HL-60 (cell line): ENCODE measurements at regions not wholly inside any gene's neighbourhood (a gene's known extent, or its start where the extent isn't known, plus 50 kb on each side); places are given as distances from the start of the nearest gene placed in this dataset.

Experiments used
- DNase-seq, 2 experiments: peaks; one replicate each; pipeline ENCODE4 v3.0.0-alpha.2; 2010 to 2020; ENCODE audit warnings: low read depth in 1 of 2, low spot score in 1 of 2
- H3K27ac ChIP-seq: fragments of 250-450 bp; sonication (Bioruptor Pico); replicated peaks from 2 replicates; pipeline ENCODE4 v1.5.1; 2020; ENCODE audit warnings: mild to moderate bottlenecking, moderate library complexity
- H3K27me3 ChIP-seq: fragments of 250-450 bp; sonication (Bioruptor Pico); 2 replicates; pipeline ENCODE4 v1.5.1; 2021; ENCODE audit warnings: mild to moderate bottlenecking, moderate library complexity; ENCODE audit not compliant: insufficient read depth, poor library complexity, severe bottlenecking
- H3K4me3 ChIP-seq: replicated peaks from 2 replicates; pipeline ENCODE4 v1.5.1; 2011; ENCODE audit warnings: mild to moderate bottlenecking, control low read depth, low read length; ENCODE audit not compliant: insufficient read depth
- GABPA ChIP-seq: IDR thresholded peaks from 2 replicates; pipeline ENCODE4 v1.6.1; 2012; ENCODE audit warnings: low read depth
- POLR2AphosphoS5 ChIP-seq: IDR thresholded peaks from 2 replicates; pipeline ENCODE4 v1.6.1; 2012; ENCODE audit warnings: low read depth
- SPI1 ChIP-seq: IDR thresholded peaks from 2 replicates; pipeline ENCODE4 v1.6.1; 2012; ENCODE audit warnings: low read depth, mild to moderate bottlenecking, borderline replicate concordance
- TF ChIP-seq, protein P1 (sequence below): IDR thresholded peaks from one replicate; pipeline ENCODE4 v1.5.1; 2011; ENCODE audit warnings: low read length, control low read depth, inconsistent platforms; ENCODE audit not compliant: insufficient read depth
- TF ChIP-seq, protein P2 (sequence below): IDR thresholded peaks from 2 replicates; pipeline ENCODE4 v1.6.1; 2012; ENCODE audit warnings: low read depth; ENCODE audit not compliant: insufficient replicate concordance

DNA sequence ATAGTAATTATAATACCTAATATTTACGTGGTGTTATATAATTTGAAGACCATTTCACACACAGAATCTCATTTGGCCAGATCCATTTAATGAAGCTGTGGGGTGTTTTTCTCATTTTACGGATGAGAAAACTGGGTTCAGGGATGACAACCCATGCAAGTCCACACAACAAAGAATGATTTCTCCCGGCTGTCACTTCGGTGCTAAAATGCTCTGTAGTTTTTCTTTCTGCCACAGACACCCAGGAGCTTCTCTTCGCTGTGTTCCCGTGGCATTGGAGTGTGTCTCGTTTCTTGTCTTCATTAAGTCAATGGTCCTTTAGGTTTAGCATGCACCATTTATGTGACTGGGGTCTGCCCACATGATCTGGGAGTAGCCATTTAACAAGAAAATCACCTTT is 308.5 kb downstream of the ENC1 start:
- DNase-seq: no peak
- Histone ChIP-seq H3K27ac (no peak overlapping the region), H3K4me3 (no peak overlapping the region), H3K27me3 (no peaks in the 10 kb centered on the region)
- TF ChIP-seq POLR2AphosphoS5 (no peak), SPI1 (no peak), GABPA (no peak)
- TF ChIP-seq, protein P1, sequence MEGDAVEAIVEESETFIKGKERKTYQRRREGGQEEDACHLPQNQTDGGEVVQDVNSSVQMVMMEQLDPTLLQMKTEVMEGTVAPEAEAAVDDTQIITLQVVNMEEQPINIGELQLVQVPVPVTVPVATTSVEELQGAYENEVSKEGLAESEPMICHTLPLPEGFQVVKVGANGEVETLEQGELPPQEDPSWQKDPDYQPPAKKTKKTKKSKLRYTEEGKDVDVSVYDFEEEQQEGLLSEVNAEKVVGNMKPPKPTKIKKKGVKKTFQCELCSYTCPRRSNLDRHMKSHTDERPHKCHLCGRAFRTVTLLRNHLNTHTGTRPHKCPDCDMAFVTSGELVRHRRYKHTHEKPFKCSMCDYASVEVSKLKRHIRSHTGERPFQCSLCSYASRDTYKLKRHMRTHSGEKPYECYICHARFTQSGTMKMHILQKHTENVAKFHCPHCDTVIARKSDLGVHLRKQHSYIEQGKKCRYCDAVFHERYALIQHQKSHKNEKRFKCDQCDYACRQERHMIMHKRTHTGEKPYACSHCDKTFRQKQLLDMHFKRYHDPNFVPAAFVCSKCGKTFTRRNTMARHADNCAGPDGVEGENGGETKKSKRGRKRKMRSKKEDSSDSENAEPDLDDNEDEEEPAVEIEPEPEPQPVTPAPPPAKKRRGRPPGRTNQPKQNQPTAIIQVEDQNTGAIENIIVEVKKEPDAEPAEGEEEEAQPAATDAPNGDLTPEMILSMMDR: no peak
- TF ChIP-seq, protein P2, sequence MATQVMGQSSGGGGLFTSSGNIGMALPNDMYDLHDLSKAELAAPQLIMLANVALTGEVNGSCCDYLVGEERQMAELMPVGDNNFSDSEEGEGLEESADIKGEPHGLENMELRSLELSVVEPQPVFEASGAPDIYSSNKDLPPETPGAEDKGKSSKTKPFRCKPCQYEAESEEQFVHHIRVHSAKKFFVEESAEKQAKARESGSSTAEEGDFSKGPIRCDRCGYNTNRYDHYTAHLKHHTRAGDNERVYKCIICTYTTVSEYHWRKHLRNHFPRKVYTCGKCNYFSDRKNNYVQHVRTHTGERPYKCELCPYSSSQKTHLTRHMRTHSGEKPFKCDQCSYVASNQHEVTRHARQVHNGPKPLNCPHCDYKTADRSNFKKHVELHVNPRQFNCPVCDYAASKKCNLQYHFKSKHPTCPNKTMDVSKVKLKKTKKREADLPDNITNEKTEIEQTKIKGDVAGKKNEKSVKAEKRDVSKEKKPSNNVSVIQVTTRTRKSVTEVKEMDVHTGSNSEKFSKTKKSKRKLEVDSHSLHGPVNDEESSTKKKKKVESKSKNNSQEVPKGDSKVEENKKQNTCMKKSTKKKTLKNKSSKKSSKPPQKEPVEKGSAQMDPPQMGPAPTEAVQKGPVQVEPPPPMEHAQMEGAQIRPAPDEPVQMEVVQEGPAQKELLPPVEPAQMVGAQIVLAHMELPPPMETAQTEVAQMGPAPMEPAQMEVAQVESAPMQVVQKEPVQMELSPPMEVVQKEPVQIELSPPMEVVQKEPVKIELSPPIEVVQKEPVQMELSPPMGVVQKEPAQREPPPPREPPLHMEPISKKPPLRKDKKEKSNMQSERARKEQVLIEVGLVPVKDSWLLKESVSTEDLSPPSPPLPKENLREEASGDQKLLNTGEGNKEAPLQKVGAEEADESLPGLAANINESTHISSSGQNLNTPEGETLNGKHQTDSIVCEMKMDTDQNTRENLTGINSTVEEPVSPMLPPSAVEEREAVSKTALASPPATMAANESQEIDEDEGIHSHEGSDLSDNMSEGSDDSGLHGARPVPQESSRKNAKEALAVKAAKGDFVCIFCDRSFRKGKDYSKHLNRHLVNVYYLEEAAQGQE: no peak

DNA sequence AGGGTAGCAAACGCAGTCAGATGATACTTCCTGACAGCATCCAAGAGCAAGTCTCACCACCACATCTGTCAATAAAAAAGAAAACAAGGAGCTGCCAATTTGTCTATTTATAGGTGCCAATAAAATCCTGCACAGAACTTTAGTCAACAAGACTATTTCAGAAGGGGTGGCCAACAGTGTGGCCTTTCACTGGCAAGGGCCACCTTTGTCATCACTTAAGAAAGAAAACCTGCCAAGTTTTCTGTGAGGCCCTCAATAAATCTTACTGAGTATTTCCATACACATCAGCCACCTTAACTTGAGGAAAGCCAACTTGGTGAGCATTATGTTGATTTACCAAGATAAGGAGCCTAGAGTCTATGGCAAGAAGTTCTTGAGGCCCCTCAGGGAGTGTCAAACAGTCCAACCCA is 312.3 kb downstream of the ENC1 start:
- DNase-seq: no peak
- Histone ChIP-seq H3K27ac (no peak overlapping the region), H3K4me3 (no peak overlapping the region), H3K27me3 (no peaks in the 10 kb centered on the region)
- TF ChIP-seq, protein P2: no peak
- TF ChIP-seq GABPA (no peak), POLR2AphosphoS5 (no peak), SPI1 (no peak)
- TF ChIP-seq, protein P1: no peak

DNA sequence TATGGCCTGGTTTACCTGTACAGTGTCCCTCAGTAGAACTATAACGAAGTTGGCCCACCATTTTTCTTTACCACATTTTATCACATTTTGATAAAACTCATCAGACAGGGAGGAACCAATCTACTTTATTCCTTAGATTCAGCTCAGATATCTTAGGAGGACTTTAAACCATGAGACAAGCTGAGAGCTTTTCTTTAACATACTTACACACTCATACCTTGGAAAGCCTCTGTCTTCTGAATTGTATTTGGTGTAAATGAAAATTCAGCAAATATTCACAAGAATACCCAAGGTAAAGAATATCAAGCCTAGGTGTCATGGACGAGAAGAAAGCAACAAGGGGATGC is 313.2 kb downstream of the ENC1 start:
- TF ChIP-seq SPI1: no peak
- TF ChIP-seq, protein P1: no peak
- TF ChIP-seq, protein P2: no peak
- no peak for TF ChIP-seq POLR2AphosphoS5
- TF ChIP-seq GABPA: no peak
- DNase-seq: no peak
- Histone ChIP-seq H3K27me3 (no peaks in the 10 kb centered on the region), H3K4me3 (no peak overlapping the region), H3K27ac (no peak overlapping the region)
